Loucy (cell line): ENCODE measurements at regions not wholly inside any gene's neighbourhood (a gene's known extent, or its start where the extent isn't known, plus 50 kb on each side); places are given as distances from the start of the nearest gene placed in this dataset.

Source experiments
- H2AFZ ChIP-seq: fragments of 200-600 bp; sonication (generic); 2 replicates; pipeline ENCODE4 v1.6.0; 2016; ENCODE audit warnings: antibody characterized with exemption, mild to moderate bottlenecking, low read length, moderate library complexity
- H3F3A ChIP-seq: fragments of 200-600 bp; 2 replicates; pipeline ENCODE4 v1.6.0; 2016; ENCODE audit warnings: antibody characterized with exemption, low read depth, mild to moderate bottlenecking
- H3K27me3 ChIP-seq: fragments of 200-600 bp; sonication (generic); 2 replicates; pipeline ENCODE4 v1.6.1; 2014; ENCODE audit warnings: low read length, mild to moderate bottlenecking; ENCODE audit not compliant: insufficient read depth, poor library complexity, severe bottlenecking
- H3K36me3 ChIP-seq: fragments of 200-600 bp; sonication (generic); 2 replicates; pipeline ENCODE4 v1.6.1; 2016; ENCODE audit warnings: low read length; ENCODE audit not compliant: insufficient read depth
- H3K4me1 ChIP-seq: fragments of 200-600 bp; sonication (generic); 2 replicates; pipeline ENCODE4 v1.5.1; 2014; ENCODE audit warnings: low read length, mild to moderate bottlenecking; ENCODE audit not compliant: insufficient read depth, poor library complexity, severe bottlenecking
- H3K4me2 ChIP-seq: fragments of 200-600 bp; sonication (generic); 2 replicates; pipeline ENCODE4 v1.6.0; 2014; ENCODE audit warnings: antibody characterized with exemption, low read length, low read depth, mild to moderate bottlenecking; ENCODE audit not compliant: poor library complexity, severe bottlenecking
- H3K4me3 ChIP-seq: fragments of 200-600 bp; sonication (generic); 2 replicates; pipeline ENCODE4 v1.5.1; 2014; ENCODE audit warnings: low read length, mild to moderate bottlenecking, mixed read lengths; ENCODE audit not compliant: poor library complexity, severe bottlenecking
- H3K79me2 ChIP-seq: fragments of 200-600 bp; sonication (generic); 2 replicates; pipeline ENCODE4 v1.6.1; 2014; ENCODE audit warnings: low read length; ENCODE audit not compliant: insufficient read depth
- H3K9ac ChIP-seq: fragments of 200-600 bp; sonication (generic); 2 replicates; pipeline ENCODE4 v1.6.0; 2014; ENCODE audit warnings: mild to moderate bottlenecking, low read depth, low read length, moderate library complexity; ENCODE audit not compliant: poor library complexity, severe bottlenecking
- H3K9me2 ChIP-seq: fragments of 200-600 bp; sonication (generic); replicated peaks from 2 replicates; pipeline ENCODE4 v1.6.1; 2016; ENCODE audit warnings: low read depth, low read length, mixed read lengths
- H3K9me3 ChIP-seq: fragments of 200-600 bp; sonication (generic); 2 replicates; pipeline ENCODE4 v1.6.1; 2014; ENCODE audit warnings: mild to moderate bottlenecking, antibody characterized with exemption, low read length, low read depth; ENCODE audit not compliant: insufficient read depth
- H4K20me1 ChIP-seq: fragments of 200-600 bp; sonication (generic); 2 replicates; pipeline ENCODE4 v1.6.0; 2014; ENCODE audit warnings: antibody characterized with exemption, low read length, mild to moderate bottlenecking; ENCODE audit not compliant: insufficient read depth, poor library complexity, severe bottlenecking
- EZH2phosphoT487 ChIP-seq: fragments of 200-600 bp; IDR thresholded peaks from 2 replicates; pipeline ENCODE4 v1.6.1; 2018; ENCODE audit warnings: antibody characterized with exemption, mild to moderate bottlenecking, moderate library complexity, borderline replicate concordance
- TF ChIP-seq, protein P1 (sequence below): fragments of 200-600 bp; sonication (generic); conservative IDR thresholded peaks from 2 replicates; pipeline ENCODE4 v1.5.1; 2014; ENCODE audit warnings: mild to moderate bottlenecking, antibody characterized with exemption, low read length

DNA sequence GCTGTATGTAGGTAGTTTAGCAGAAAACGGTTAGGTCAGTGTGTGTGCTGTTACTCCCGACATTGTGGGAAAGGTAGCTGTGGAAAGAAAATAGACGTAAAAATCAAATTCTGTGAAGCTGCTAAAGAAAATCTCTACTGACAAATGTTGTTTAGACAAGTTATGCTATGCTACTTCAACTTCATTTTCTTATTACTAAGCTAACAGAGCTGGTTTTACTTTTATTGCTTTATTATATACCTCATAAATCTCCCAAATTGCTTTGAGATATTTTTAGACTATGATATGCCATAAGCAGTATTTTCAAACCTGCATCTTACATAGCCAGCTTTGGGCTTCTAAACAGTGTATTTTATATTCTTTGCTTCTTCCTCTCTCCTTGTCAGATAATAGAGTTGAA, 108.2 kb upstream of the PACRGL start:
- Histone ChIP-seq H3K4me3 (no peak overlapping the region), H3K27me3 (no peaks in the 10 kb centered on the region), H3F3A (no peaks in the 10 kb centered on the region), H3K9ac (no peak overlapping the region), H4K20me1 (no peaks in the 10 kb centered on the region), H3K9me2 (no peaks in the 10 kb centered on the region), H2AFZ (no peak overlapping the region), H3K36me3 (no peaks in the 10 kb centered on the region), H3K9me3 (no peaks in the 10 kb centered on the region), H3K4me1 (no peaks in the 10 kb centered on the region), H3K4me2 (no peak overlapping the region), H3K79me2 (no peaks in the 10 kb centered on the region)
- TF ChIP-seq, protein P1, sequence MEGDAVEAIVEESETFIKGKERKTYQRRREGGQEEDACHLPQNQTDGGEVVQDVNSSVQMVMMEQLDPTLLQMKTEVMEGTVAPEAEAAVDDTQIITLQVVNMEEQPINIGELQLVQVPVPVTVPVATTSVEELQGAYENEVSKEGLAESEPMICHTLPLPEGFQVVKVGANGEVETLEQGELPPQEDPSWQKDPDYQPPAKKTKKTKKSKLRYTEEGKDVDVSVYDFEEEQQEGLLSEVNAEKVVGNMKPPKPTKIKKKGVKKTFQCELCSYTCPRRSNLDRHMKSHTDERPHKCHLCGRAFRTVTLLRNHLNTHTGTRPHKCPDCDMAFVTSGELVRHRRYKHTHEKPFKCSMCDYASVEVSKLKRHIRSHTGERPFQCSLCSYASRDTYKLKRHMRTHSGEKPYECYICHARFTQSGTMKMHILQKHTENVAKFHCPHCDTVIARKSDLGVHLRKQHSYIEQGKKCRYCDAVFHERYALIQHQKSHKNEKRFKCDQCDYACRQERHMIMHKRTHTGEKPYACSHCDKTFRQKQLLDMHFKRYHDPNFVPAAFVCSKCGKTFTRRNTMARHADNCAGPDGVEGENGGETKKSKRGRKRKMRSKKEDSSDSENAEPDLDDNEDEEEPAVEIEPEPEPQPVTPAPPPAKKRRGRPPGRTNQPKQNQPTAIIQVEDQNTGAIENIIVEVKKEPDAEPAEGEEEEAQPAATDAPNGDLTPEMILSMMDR: no peak
- TF ChIP-seq EZH2phosphoT487: no peak

DNA sequence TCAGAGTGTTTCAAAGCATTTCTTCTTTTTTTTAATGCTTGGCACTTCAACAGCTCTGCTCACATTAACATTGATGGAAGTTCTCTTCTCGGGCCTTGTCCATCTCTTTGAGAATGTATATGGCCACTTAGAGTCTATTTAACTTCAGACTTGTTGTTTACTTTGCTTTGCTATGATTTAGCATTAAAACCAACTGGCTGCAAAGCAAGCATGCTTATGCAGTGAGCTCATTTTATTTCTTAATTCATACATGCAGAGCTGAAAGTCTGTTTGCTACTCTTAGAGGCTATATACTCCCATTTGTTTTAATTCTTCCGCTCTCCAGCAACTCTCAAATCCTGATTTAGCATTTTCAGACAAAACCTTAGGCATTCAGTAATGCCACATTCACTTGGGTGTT, 107.6 kb upstream of the PACRGL start:
- H3K36me3 ChIP-seq: no peaks in the 10 kb centered on the region
- no peak overlapping the region for H3K4me3 ChIP-seq
- H3K4me1 ChIP-seq: no peaks in the 10 kb centered on the region
- no peak overlapping the region for H3K4me2 ChIP-seq
- H2AFZ ChIP-seq: no peak overlapping the region
- H4K20me1 ChIP-seq: no peaks in the 10 kb centered on the region
- H3K9me2 ChIP-seq: no peaks in the 10 kb centered on the region
- no peak overlapping the region for H3K9ac ChIP-seq
- no peaks in the 10 kb centered on the region for H3K9me3 ChIP-seq
- H3K79me2 ChIP-seq: no peaks in the 10 kb centered on the region
- no peaks in the 10 kb centered on the region for H3F3A ChIP-seq
- TF ChIP-seq, protein P1: no peak
- no peak for TF ChIP-seq EZH2phosphoT487
- H3K27me3 ChIP-seq: no peaks in the 10 kb centered on the region

DNA sequence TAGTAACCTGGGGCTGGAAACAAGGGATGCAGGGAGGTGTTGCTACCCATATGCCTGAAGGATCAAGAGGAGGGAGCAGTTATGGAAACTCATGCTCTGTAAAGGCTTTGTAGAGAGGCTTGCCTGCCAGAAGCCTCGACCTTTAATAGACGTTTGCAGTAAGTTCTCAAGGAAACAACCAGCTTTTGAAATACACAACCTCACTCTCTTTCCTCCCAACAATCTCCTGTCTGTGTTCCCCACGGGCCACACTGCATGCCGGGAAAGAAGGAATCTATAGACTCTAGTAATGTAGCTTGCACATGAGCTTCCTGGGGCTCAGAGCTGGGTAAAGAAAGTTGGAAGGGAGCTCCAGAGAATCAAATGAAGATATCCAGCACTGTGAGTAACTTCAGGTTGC, 101.6 kb upstream of the PACRGL start:
- H4K20me1 ChIP-seq: no peaks in the 10 kb centered on the region
- H3K9ac ChIP-seq: no peak overlapping the region
- H3K4me3 ChIP-seq: no peak overlapping the region
- H3K27me3 ChIP-seq: no peaks in the 10 kb centered on the region
- H3K9me2 ChIP-seq: no peaks in the 10 kb centered on the region
- H3F3A ChIP-seq: no peaks in the 10 kb centered on the region
- no peaks in the 10 kb centered on the region for H3K9me3 ChIP-seq
- no peak overlapping the region for H2AFZ ChIP-seq
- TF ChIP-seq EZH2phosphoT487: no peak
- TF ChIP-seq, protein P1: no peak
- H3K79me2 ChIP-seq: no peaks in the 10 kb centered on the region
- no peak overlapping the region for H3K4me2 ChIP-seq
- no peaks in the 10 kb centered on the region for H3K36me3 ChIP-seq
- no peaks in the 10 kb centered on the region for H3K4me1 ChIP-seq
